GM21526 (cell line): ENCODE measurements at regions not wholly inside any gene's neighbourhood (a gene's known extent, or its start where the extent isn't known, plus 50 kb on each side); places are given as distances from the start of the nearest gene placed in this dataset.

Experiments
- ATAC-seq: cut with Tn5 transposase; IDR thresholded peaks from one replicate; pipeline ENCODE4 v1.9.1; 2021; ENCODE audit warnings: moderate library complexity; ENCODE audit not compliant: unreplicated experiment, low FRiP score

GRCh38 chr6:115729036-115729435 lies 331.7 kb downstream of the FRK start:
- ATAC-seq = no peak

DNA sequence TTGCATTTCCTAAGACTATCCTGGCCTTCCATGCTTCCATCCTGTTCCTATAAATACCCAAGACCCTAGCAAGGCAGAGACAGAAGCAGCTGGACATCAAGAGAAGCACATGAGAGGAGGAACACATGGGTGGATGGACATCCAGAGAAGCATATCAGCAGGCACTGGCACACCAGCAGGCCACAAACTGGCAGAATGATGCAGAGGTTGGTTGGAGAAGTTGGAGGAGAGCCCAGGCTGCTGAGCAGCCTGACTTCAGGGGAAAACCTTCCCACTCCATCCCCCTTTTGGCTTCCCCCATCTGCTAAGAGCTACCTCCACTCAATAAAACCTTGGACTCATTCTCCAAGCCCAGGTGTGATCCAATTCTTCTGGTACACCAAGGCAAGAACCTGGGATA lies 332.5 kb downstream of the FRK start:
- no peak for ATAC-seq

GRCh38 chr6:115721564-115721963 lies 339.1 kb downstream of the FRK start:
- ATAC-seq = no peak

DNA sequence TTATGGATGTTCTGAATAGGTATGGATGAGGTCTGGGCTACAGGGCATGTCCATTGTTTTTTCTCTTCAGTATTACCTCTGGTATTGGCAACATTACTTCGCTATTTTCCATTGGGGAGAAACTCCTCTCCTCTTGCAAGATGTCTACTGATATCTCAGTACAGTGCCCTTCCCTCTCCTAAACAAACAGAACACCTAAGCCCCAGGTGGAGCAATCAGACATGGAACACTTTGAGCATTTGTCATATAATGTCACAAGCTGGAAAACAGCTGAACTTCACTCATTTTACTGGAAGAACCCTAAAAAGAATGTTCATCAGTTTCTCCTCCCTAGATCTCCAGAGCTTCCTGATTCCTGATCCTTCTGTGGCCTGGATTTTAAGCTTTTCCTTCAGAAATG lies 339.8 kb downstream of the FRK start:
- no peak for ATAC-seq

DNA sequence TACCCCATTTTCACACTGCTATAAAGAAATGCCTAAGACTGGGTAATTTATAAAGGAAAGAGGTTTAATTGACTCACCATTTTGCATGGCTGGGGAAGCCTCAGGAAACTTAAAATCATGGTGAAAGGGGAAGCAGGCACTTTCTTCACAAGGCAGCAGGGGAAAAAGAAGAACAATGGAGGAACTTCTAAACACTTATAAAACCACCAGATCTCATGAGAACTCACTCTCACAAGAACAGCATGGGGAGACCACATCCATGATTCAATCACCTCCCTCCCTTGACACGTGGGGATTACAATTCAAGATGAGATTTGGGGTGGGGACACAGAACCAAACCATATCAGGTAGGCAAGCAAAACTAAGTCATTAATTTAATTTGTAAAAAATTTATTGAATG lies 343.2 kb downstream of the FRK start:
- ATAC-seq = peak; percentile 30

GRCh38 chr6:115717062-115717461 lies 343.6 kb downstream of the FRK start:
- ATAC-seq = peak; percentile 98

DNA sequence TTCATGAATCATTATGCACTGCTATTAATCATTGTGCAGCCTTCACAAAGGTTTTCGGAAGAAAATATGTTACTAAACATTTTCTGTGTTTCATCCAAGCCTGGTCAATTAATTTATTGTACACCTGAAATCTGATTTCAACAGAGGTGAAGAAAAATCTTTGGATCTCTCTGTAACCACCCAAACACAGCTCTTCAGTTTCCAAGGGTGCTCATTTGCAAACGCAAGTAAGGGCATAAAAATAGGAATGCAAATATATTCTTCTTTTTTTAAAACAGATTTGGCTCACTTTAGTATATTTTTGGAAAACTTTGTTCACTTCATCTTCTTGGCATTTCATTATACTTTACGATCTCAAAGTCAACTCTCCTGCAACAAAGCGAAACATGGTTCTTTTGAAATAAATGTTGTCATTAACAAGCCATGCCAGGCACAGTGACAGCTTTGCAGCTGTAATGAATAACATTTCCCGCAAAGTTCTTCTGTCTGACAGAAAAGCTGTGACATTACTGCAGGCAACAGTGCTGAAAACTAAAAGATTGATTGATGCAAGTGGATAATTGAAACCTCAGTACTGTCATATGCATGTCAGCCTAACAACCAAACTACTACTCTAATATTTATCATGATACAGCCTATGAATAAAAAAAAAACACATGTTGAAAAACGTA lies 348.3 kb downstream of the FRK start:
- ATAC-seq = no peak

DNA sequence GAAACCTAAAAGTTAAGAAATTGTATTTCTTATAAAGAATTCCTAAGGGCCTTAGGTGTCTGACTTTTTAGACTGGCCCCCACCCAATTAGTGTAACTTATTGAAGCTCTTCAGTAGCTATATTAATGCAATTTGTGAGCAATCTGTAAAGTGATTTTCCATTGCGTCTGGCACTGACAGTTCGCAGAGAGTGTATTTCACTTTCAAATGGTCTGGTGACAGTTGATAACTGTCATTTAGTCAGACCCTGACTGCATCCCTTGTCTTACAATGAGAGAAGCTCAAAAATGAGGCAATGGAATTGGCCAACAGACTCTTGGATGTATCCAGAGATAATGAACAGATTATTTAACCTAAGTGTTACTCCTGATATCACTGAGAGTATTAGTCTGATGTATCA lies 351.8 kb downstream of the FRK start:
- ATAC-seq = no peak

- ATAC-seq = no peak
Measured at GRCh38 chr6:115706981-115707380, 353.7 kb downstream of the FRK start.

DNA sequence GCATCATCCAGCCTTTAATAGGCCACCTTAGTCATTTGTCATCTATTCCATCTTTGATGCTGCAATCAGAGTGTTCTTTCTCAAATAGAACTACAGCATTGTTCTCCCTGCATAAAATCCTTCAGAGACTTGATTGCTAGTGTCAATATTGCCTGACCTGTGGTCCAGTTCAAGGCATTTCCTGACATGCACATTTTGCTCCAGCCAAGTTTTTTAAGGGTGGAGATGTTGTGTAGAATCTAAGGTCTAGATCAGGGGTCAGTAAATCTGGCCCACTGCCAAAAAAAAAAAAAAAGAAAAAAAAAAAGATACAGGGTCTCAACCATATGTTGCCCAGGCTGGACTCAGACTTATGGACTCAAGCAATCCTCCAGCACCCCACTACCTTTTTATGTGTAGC lies 354.4 kb downstream of the FRK start:
- ATAC-seq = no peak

- ATAC-seq = no peak
Measured at GRCh38 chr6:115704028-115704427, 356.7 kb downstream of the FRK start.

GRCh38 chr6:115691433-115691832 lies 369.3 kb downstream of the FRK start:
- no peak for ATAC-seq

DNA sequence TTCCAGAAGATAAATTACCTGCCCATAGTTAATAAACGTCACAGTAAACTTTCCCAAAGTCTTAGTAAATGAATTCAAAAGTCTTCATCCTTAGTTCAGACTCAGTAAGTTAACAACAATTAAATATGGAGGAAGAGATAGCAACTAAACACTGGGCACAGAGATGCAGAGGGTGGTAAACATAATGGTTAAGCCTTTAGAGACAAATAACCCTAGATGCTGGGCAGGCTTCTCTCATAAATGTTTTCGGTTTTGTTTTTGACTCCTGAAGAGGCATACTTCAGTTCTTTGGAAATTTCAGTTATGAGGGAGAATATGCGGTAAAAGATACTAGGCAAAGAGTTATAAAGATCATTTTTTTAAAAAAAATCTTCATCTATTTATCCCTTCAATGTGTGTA lies 369.8 kb downstream of the FRK start:
- ATAC-seq = no peak

DNA sequence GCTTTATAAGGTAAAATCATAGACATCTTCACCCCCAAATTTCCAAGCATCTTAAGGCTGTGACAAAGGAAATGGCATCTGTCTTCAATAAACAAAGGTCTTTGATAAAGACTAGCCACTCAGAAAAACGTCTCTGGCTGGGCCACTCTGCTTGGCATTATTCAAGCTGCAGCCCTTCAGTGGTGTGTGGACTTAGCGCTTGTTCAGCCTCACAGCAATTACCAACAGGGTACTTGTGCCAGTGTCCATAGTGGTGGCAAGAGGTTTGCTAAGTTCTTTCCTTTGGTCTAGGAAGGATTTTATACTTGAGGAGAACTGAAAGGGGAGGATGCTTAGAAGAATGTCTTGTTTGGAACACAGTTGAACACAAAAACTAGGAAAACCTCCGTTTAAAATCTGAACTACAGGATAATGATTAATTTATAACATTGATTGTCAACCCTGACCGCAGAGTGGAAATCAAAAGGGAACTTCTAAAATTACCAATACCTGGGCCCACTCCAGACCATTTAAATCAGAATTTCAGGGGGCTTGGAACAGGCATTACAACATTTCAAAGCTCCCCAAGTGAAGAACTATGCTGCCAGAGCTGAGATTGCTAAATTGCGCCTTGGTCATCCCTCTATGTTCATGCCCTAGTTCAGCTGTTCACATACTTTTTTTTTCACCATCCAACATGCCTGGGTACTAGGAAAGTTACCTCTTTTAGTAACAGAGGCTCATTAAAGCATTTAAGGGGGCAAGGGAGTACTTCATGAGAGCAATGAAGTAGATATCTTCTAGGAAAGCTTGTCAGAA lies 378.5 kb downstream of the FRK start:
- ATAC-seq = no peak

- ATAC-seq = no peak
Measured at GRCh38 chr6:115680621-115681020, 380.1 kb downstream of the FRK start.

GRCh38 chr6:115677198-115677597 lies 383.5 kb downstream of the FRK start:
- ATAC-seq = no peak

DNA sequence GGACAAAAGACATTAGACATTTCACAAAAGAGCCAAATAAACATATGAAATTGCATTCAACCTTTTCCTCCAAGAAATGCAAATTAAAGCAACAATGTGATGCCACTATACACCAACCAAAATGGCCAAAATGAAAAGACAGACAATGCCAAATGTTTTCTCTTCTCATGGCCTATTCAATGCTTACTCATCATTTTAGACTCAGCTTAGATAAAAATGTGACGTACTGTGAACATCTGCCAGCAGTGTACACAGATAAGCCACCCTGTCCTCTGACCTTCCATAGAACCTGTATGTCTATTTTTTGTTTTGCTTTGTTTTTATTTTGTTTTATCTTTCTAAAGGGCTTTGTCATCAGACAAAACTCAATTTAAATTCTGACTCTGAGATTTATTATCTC lies 385.2 kb downstream of the FRK start:
- no peak for ATAC-seq

DNA sequence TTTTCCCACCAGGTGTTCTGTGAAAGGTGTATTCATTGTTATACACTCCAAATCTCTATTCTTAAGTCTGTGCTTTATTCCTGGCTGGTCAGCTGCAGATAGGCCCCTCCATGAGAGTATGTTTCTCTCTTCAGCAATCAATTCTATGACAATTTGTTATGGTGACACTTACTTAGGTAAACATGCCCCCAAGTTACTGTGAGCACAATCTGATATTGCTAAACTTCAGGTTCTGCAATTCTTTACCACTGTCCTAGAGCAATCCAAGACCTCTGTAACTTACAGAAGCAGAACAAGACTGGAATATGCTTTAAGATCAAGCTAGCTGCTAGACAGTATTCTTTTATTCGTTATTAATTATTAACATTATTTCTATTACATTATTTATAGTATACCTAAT lies 391.9 kb downstream of the FRK start:
- ATAC-seq = no peak

- ATAC-seq = no peak
Measured at GRCh38 chr6:115668211-115668610, 392.5 kb downstream of the FRK start.

- ATAC-seq = no peak
Measured at GRCh38 chr6:115667478-115668026, 393.1 kb downstream of the FRK start.

GRCh38 chr6:115666997-115667396 lies 393.7 kb downstream of the FRK start:
- no peak for ATAC-seq

DNA sequence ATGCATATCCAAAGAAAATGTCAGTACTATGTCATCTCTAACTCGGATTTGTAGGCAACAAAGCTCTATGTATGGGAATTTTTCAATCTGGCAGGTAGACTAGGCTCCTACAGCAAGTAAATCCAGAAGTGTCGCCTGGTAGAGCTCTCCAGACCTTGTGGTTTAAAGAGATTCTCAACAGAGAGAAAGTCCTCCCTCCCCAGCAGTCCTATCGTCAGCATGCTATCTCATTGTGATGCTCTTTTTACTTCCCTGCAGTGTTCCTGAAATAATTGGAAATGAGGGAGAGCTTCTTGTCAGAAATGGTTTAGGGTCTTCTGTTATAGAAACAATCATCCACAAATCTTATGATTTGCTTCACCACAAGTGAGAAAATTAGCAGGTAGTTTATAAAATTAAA lies 395.4 kb downstream of the FRK start:
- ATAC-seq = no peak
